Neural cell (in vitro differentiated cells): ENCODE measurements at regions not wholly inside any gene's neighbourhood (a gene's known extent, or its start where the extent isn't known, plus 50 kb on each side); places are given as distances from the start of the nearest gene placed in this dataset.

Experiments used
- CTCF ChIP-seq: fragments of 450-650 bp; IDR thresholded peaks from 2 replicates; pipeline ENCODE4 v1.5.1; 2014; ENCODE audit warnings: antibody characterized with exemption, mild to moderate bottlenecking, moderate library complexity; ENCODE audit not compliant: poor library complexity, severe bottlenecking
- EP300 ChIP-seq: fragments of 450-650 bp; conservative IDR thresholded peaks from 2 replicates; pipeline ENCODE4 v1.6.1; 2014; ENCODE audit warnings: antibody characterized with exemption, mild to moderate bottlenecking, moderate library complexity; ENCODE audit not compliant: poor library complexity, severe bottlenecking
- EZH2 ChIP-seq: fragments of 200-600, 300-800 bp; shearing (Covaris generic), sonication (generic); IDR thresholded peaks from 2 replicates; pipeline ENCODE4 v1.6.1; 2014; ENCODE audit warnings: antibody characterized with exemption, low read length, borderline replicate concordance, mild to moderate bottlenecking; ENCODE audit not compliant: insufficient read depth, poor library complexity, severe bottlenecking
- POLR2AphosphoS5 ChIP-seq: IDR thresholded peaks from 2 replicates; pipeline ENCODE4 v1.6.1; 2012
- SMC3 ChIP-seq: fragments of 450-650 bp; conservative IDR thresholded peaks from 2 replicates; pipeline ENCODE4 v1.6.1; 2014; ENCODE audit warnings: antibody characterized with exemption, mild to moderate bottlenecking, moderate library complexity; ENCODE audit not compliant: poor library complexity
- TAF1 ChIP-seq: IDR thresholded peaks from 2 replicates; pipeline ENCODE4 v1.6.1; 2012; ENCODE audit warnings: low read depth

- TF ChIP-seq TAF1 = no peak
- TF ChIP-seq CTCF = no peak
- no peak for TF ChIP-seq SMC3
- TF ChIP-seq EZH2 = no peak
- no peak for TF ChIP-seq POLR2AphosphoS5
- TF ChIP-seq EP300 = no peak
Observed at GRCh38 chr2:120438301-120439066, 92.5 kb downstream of the INHBB start.
